ENCODE measurements at regions not wholly inside any gene's neighbourhood (a gene's known extent, or its start where the extent isn't known, plus 50 kb on each side); places are given as distances from the start of the nearest gene placed in this dataset.

- POLR2A ChIA-PET: no interaction called here
- no TSS peak for BruUV-seq (replicated peaks)
- dilution Hi-C loops (cut with MboI; ENCODE audit: extremely low pct_ligation_motif_present, low sequenced_read_pairs): no loop called here
Observed at GRCh38 chr5:118040496-118040895, 947.9 kb downstream of the DTWD2 start.

GRCh38 chr5:118033686-118034338 lies 954.5 kb downstream of the DTWD2 start:
- Histone ChIP-seq H3K9me1 (replicated peaks; ENCODE audit: control insufficient read depth, extremely low read depth, insufficient read depth, low read length) (no peaks in the 10 kb centered on the region), H3K36me3 (ENCODE audit: control insufficient read depth in 2 of 2, extremely low read depth in 1 of 2, insufficient read depth in 2 of 2, low read length in 2 of 2) (no peaks in the 10 kb centered on the region), H3K4me3 (replicated peaks in 1 of 3; ENCODE audit: insufficient read depth in 1 of 3, low read depth in 1 of 3, low read length in 3 of 3) (no peak overlapping the region), H3K27me3 (ENCODE audit: control insufficient read depth in 2 of 2, insufficient read depth in 2 of 2, low read length in 2 of 2) (no peaks in the 10 kb centered on the region), H3K4me2 (ENCODE audit: insufficient read depth, low read length) (no peak overlapping the region), H2AFZ (ENCODE audit: low read depth, low read length) (no peak overlapping the region), H3K9me3 (replicated peaks; ENCODE audit: control insufficient read depth, insufficient read depth, low read length) (no peaks in the 10 kb centered on the region), H3K27ac (ENCODE audit: insufficient read depth, low read depth, low read length) (no peak overlapping the region), H3K79me2 (ENCODE audit: control insufficient read depth, insufficient read depth, low read length) (no peaks in the 10 kb centered on the region), H3K4me1 (ENCODE audit: control insufficient read depth, extremely low read depth, insufficient read depth, low read length) (no peaks in the 10 kb centered on the region), H3K9ac (replicated peaks; ENCODE audit: extremely low read depth, insufficient read depth, low read length) (no peak overlapping the region), H4K20me1 (replicated peaks; ENCODE audit: control insufficient read depth, extremely low read depth, insufficient read depth, low read length) (no peaks in the 10 kb centered on the region)
- no TSS peak for BruUV-seq (replicated peaks)
- dilution Hi-C loops (cut with MboI; ENCODE audit: extremely low pct_ligation_motif_present, low sequenced_read_pairs): no loop called here
- intact Hi-C loops (cut with micrococcal nuclease): no loop called here
- POLR2A ChIA-PET: no interaction called here
- FAIRE-seq (no peak), DNase-seq (ENCODE audit: low read depth, low spot score) (no peak)
- CTCF ChIA-PET: no interaction called here
- TF ChIP-seq, protein P1, sequence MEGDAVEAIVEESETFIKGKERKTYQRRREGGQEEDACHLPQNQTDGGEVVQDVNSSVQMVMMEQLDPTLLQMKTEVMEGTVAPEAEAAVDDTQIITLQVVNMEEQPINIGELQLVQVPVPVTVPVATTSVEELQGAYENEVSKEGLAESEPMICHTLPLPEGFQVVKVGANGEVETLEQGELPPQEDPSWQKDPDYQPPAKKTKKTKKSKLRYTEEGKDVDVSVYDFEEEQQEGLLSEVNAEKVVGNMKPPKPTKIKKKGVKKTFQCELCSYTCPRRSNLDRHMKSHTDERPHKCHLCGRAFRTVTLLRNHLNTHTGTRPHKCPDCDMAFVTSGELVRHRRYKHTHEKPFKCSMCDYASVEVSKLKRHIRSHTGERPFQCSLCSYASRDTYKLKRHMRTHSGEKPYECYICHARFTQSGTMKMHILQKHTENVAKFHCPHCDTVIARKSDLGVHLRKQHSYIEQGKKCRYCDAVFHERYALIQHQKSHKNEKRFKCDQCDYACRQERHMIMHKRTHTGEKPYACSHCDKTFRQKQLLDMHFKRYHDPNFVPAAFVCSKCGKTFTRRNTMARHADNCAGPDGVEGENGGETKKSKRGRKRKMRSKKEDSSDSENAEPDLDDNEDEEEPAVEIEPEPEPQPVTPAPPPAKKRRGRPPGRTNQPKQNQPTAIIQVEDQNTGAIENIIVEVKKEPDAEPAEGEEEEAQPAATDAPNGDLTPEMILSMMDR (IDR thresholded peaks at IDR 0.05; ENCODE audit: extremely low read depth in 1 of 2, insufficient read depth in 1 of 2, low read depth in 1 of 2, low read length in 2 of 2): no peak

More at GRCh38 chr5:118040496-118040895, 947.9 kb downstream of the DTWD2 start:
- Histone ChIP-seq H3K9me3 (replicated peaks; ENCODE audit: control insufficient read depth, insufficient read depth, low read length) (peaks cover 1% of the 10 kb centered on the region), H3K4me2 (ENCODE audit: insufficient read depth, low read length) (no peak overlapping the region), H4K20me1 (replicated peaks; ENCODE audit: control insufficient read depth, extremely low read depth, insufficient read depth, low read length) (no peaks in the 10 kb centered on the region), H3K9ac (replicated peaks; ENCODE audit: extremely low read depth, insufficient read depth, low read length) (no peak overlapping the region), H3K36me3 (ENCODE audit: control insufficient read depth in 2 of 2, extremely low read depth in 1 of 2, insufficient read depth in 2 of 2, low read length in 2 of 2) (no peaks in the 10 kb centered on the region), H3K27ac (ENCODE audit: insufficient read depth, low read depth, low read length) (no peak overlapping the region), H2AFZ (ENCODE audit: low read depth, low read length) (no peak overlapping the region), H3K4me3 (replicated peaks in 1 of 3; ENCODE audit: insufficient read depth in 1 of 3, low read depth in 1 of 3, low read length in 3 of 3) (no peak overlapping the region), H3K79me2 (ENCODE audit: control insufficient read depth, insufficient read depth, low read length) (no peaks in the 10 kb centered on the region), H3K9me1 (replicated peaks; ENCODE audit: control insufficient read depth, extremely low read depth, insufficient read depth, low read length) (no peaks in the 10 kb centered on the region), H3K4me1 (ENCODE audit: control insufficient read depth, extremely low read depth, insufficient read depth, low read length) (no peaks in the 10 kb centered on the region), H3K27me3 (ENCODE audit: control insufficient read depth in 2 of 2, insufficient read depth in 2 of 2, low read length in 2 of 2) (no peaks in the 10 kb centered on the region)
- FAIRE-seq (no peak), DNase-seq (ENCODE audit: low read depth, low spot score) (no peak)
- TF ChIP-seq GATA2 (IDR thresholded peaks at IDR 0.05; ENCODE audit: insufficient read depth, insufficient read length, low read depth, low read length) (no peak), POLR2A (IDR thresholded peaks at IDR 0.05; ENCODE audit: low read depth, low read length) (no peak), EZH2 (IDR thresholded peaks at IDR 0.05; ENCODE audit: borderline replicate concordance, low read depth, low read length, severe bottlenecking) (no peak)
- TF ChIP-seq, protein P1 (IDR thresholded peaks at IDR 0.05; ENCODE audit: extremely low read depth in 1 of 2, insufficient read depth in 1 of 2, low read depth in 1 of 2, low read length in 2 of 2): no peak
- CTCF ChIA-PET: no interaction called here
- intact Hi-C loops (cut with micrococcal nuclease): no loop called here
